GM12864 (cell line): ENCODE measurements at regions not wholly inside any gene's neighbourhood (a gene's known extent, or its start where the extent isn't known, plus 50 kb on each side); places are given as distances from the start of the nearest gene placed in this dataset.

Source experiments
- DNase-seq: peaks from one replicate; pipeline ENCODE4 v3.0.0-alpha.2; 2011; ENCODE audit warnings: low read depth
- H3K4me3 ChIP-seq: 2 replicates; pipeline ENCODE4 v1.5.1; 2011; ENCODE audit warnings: mild to moderate bottlenecking, low read depth, low read length, control low read depth
- CTCF ChIP-seq: IDR thresholded peaks from 2 replicates; pipeline ENCODE4 v1.5.1; 2011; ENCODE audit warnings: low read depth, mild to moderate bottlenecking, moderate library complexity, low read length, control low read depth, inconsistent platforms; ENCODE audit errors: missing control alignments

- no peak overlapping the region for H3K4me3 ChIP-seq
- TF ChIP-seq CTCF = no peak
- no peak for DNase-seq
Observed at GRCh38 chr13:111045170-111045569, 69.9 kb upstream of the ARHGEF7 start.

GRCh38 chr13:111044087-111044830 is 70.9 kb upstream of the ARHGEF7 start:
- no peak overlapping the region for H3K4me3 ChIP-seq
- TF ChIP-seq CTCF = no peak
- DNase-seq = no peak

GRCh38 chr13:111043575-111043982 is 71.5 kb upstream of the ARHGEF7 start:
- H3K4me3 ChIP-seq = no peak overlapping the region
- DNase-seq = no peak
- no peak for TF ChIP-seq CTCF

- H3K4me3 ChIP-seq = no peak overlapping the region
- DNase-seq = no peak
- TF ChIP-seq CTCF = no peak
Observed at GRCh38 chr13:111042661-111043226, 72.4 kb upstream of the ARHGEF7 start.

- DNase-seq = no peak
- no peak overlapping the region for H3K4me3 ChIP-seq
- no peak for TF ChIP-seq CTCF
Observed at GRCh38 chr13:111040830-111041229, 74.3 kb upstream of the ARHGEF7 start.

GRCh38 chr13:111039735-111040134 is 75.4 kb upstream of the ARHGEF7 start:
- TF ChIP-seq CTCF = no peak
- DNase-seq = no peak
- no peak overlapping the region for H3K4me3 ChIP-seq

- DNase-seq = no peak
- TF ChIP-seq CTCF = no peak
- H3K4me3 ChIP-seq = no peak overlapping the region
Observed at GRCh38 chr13:111038887-111039286, 76.2 kb upstream of the ARHGEF7 start.
